HUES64 (cell line): ENCODE measurements at regions not wholly inside any gene's neighbourhood (a gene's known extent, or its start where the extent isn't known, plus 50 kb on each side); places are given as distances from the start of the nearest gene placed in this dataset.

Experiments
- H3K27ac ChIP-seq: 2 replicates; pipeline ENCODE4 v1.7.0; 2013; ENCODE audit warnings: low read depth, low read length, inconsistent platforms
- H3K27me3 ChIP-seq: 2 replicates; pipeline ENCODE4 v1.6.1; 2013; ENCODE audit warnings: mild to moderate bottlenecking, low read length; ENCODE audit not compliant: insufficient read depth
- H3K36me3 ChIP-seq: 2 replicates; pipeline ENCODE4 v1.6.1; 2013; ENCODE audit warnings: mild to moderate bottlenecking, low read length; ENCODE audit not compliant: insufficient read depth
- H3K4me1 ChIP-seq: 2 replicates; pipeline ENCODE4 v1.6.1; 2013; ENCODE audit warnings: mild to moderate bottlenecking, low read length, moderate library complexity; ENCODE audit not compliant: insufficient read depth
- H3K4me3 ChIP-seq: 2 replicates; pipeline ENCODE4 v1.5.1; 2013; ENCODE audit warnings: mild to moderate bottlenecking, low read length, moderate library complexity
- H3K9ac ChIP-seq: 2 replicates; pipeline ENCODE4 v1.6.1; 2013; ENCODE audit warnings: mild to moderate bottlenecking, low read depth, low read length
- H3K9me3 ChIP-seq: 2 replicates; pipeline ENCODE4 v1.6.1; 2013; ENCODE audit warnings: low read depth, low read length; ENCODE audit not compliant: insufficient read depth
- WGBS: fragments of 150-250, 120-280 bp; methylation state at CpG from one replicate; pipeline ENCODE4 v1.1.7; 2013; ENCODE audit warnings: missing lambda C conversion rate; 5-methylcytosine and 5-hydroxymethylcytosine counted together

GRCh38 chr3:64354956-64355355 is 129.7 kb upstream of the PRICKLE2 start:
- H3K27ac ChIP-seq: no peak overlapping the region
- 89% methylated on average over 5 of the region's 5 CpGs for WGBS

GRCh38 chr3:64354221-64354620 is 129.0 kb upstream of the PRICKLE2 start:
- Histone ChIP-seq H3K4me3 (no peak overlapping the region), H3K9ac (no peak overlapping the region), H3K4me1 (peaks cover 27% of the 10 kb centered on the region), H3K9me3 (no peaks in the 10 kb centered on the region), H3K27ac (no peak overlapping the region), H3K36me3 (no peaks in the 10 kb centered on the region), H3K27me3 (no peaks in the 10 kb centered on the region)
- 91% methylated on average over 5 of the region's 5 CpGs for WGBS

More at GRCh38 chr3:64354956-64355355, 129.7 kb upstream of the PRICKLE2 start:
- Histone ChIP-seq H3K36me3 (no peaks in the 10 kb centered on the region), H3K4me1 (peaks cover 24% of the 10 kb centered on the region), H3K4me3 (no peak overlapping the region), H3K9ac (no peak overlapping the region), H3K27me3 (no peaks in the 10 kb centered on the region), H3K9me3 (no peaks in the 10 kb centered on the region)

DNA sequence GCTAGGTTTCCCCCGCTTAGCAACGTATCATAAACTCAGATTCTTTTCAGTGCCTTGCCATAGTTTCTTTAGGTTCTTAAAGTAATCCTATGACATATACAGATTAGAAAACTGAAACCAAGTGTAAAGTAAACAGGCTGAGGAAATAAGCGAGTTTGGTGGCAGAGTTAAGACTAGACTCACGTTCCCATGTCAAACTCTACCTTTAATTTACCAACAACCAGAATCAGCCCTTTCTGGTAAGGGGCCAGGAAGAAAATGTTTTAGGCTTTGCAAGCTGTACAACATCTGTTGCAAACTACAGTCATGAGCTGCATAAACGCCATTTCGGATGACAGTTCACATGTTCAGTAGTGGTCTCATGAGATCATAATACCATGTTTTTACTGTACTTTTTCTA is 128.0 kb upstream of the PRICKLE2 start:
- H3K36me3 ChIP-seq: no peaks in the 10 kb centered on the region
- peaks cover 21% of the 10 kb centered on the region; the same call in 1 of the 2 replicates for H3K4me1 ChIP-seq
- H3K4me3 ChIP-seq: no peak overlapping the region
- no peak overlapping the region for H3K27ac ChIP-seq
- no peaks in the 10 kb centered on the region for H3K9me3 ChIP-seq
- no peak overlapping the region for H3K9ac ChIP-seq
- 88% methylated on average over 6 of the region's 6 CpGs for WGBS
- H3K27me3 ChIP-seq: no peaks in the 10 kb centered on the region

DNA sequence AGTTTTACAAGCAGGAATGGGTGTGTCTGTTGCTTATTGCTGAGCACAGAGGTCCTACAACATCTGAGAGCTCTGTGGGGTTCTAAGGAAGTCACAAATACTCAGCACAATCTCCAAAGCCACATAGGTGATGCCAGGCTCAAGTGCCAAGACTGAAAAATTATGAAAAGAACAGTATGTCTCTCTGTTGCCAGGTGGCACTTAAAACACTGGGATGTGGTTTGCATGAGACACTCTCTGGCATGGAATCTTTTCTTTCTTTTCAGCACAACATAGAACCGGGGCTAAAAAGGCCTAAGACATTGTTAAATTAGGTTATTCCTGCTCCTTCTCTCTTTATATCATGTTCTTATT is 127.3 kb upstream of the PRICKLE2 start:
- H3K27me3 ChIP-seq: no peaks in the 10 kb centered on the region
- 88% methylated on average over 1 of the region's 1 CpG for WGBS
- H3K9me3 ChIP-seq: no peaks in the 10 kb centered on the region
- no peak overlapping the region for H3K4me3 ChIP-seq
- H3K4me1 ChIP-seq: peaks cover 21% of the 10 kb centered on the region; the same call in 1 of the 2 replicates
- H3K9ac ChIP-seq: no peak overlapping the region
- H3K36me3 ChIP-seq: no peaks in the 10 kb centered on the region
- H3K27ac ChIP-seq: no peak overlapping the region

GRCh38 chr3:64351713-64352638 is 126.7 kb upstream of the PRICKLE2 start:
- Histone ChIP-seq H3K36me3 (no peaks in the 10 kb centered on the region), H3K27me3 (no peaks in the 10 kb centered on the region), H3K9me3 (no peaks in the 10 kb centered on the region), H3K4me1 (peaks cover 22% of the 10 kb centered on the region; the same call in 1 of the 2 replicates), H3K9ac (no peak overlapping the region), H3K4me3 (no peak overlapping the region), H3K27ac (no peak overlapping the region)
- 89% methylated on average over 7 of the region's 7 CpGs for WGBS

GRCh38 chr3:64349551-64349950 is 124.3 kb upstream of the PRICKLE2 start:
- no peak overlapping the region for H3K9ac ChIP-seq
- H3K4me3 ChIP-seq: no peak overlapping the region
- no peaks in the 10 kb centered on the region for H3K36me3 ChIP-seq
- H3K4me1 ChIP-seq: peaks cover 28% of the 10 kb centered on the region
- no peaks in the 10 kb centered on the region for H3K9me3 ChIP-seq
- H3K27me3 ChIP-seq: no peaks in the 10 kb centered on the region
- 91% methylated on average over 3 of the region's 6 CpGs for WGBS
- H3K27ac ChIP-seq: no peak overlapping the region

DNA sequence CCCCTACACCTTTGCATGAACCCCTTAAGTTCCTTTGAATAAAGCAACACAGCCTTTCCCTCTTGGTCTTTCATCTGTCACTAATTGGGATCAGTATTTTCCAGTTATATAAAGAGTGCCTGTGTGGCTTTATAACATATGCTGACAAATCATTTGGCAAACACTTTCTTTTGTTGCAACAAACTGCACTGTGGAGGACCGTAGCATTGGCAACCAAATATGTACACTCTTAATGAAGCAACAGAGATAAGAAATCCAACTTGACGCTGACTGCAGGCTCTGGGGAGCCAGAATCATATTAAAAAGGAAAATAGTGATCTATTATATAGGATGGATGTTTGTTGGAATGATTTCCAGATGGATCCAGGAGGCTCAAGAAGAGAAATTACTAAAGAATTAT is 120.1 kb upstream of the PRICKLE2 start:
- Histone ChIP-seq H3K27me3 (no peaks in the 10 kb centered on the region), H3K9ac (no peak overlapping the region; the same call in 1 of the 2 replicates), H3K4me3 (no peak overlapping the region), H3K36me3 (no peaks in the 10 kb centered on the region), H3K4me1 (peaks cover 62% of the 10 kb centered on the region), H3K27ac (peak overlapping the region; percentile 87), H3K9me3 (no peaks in the 10 kb centered on the region)
- 87% methylated on average over 2 of the region's 2 CpGs for WGBS

GRCh38 chr3:64344721-64345207 is 119.5 kb upstream of the PRICKLE2 start:
- no peak overlapping the region for H3K4me3 ChIP-seq
- H3K9ac ChIP-seq: peak overlapping the region; percentile 49; the same call in 1 of the 2 replicates
- H3K27ac ChIP-seq: peak overlapping the region; percentile 87
- H3K4me1 ChIP-seq: peaks cover 65% of the 10 kb centered on the region
- H3K27me3 ChIP-seq: no peaks in the 10 kb centered on the region
- no peaks in the 10 kb centered on the region for H3K9me3 ChIP-seq
- WGBS: 33% methylated on average over 4 of the region's 4 CpGs
- H3K36me3 ChIP-seq: no peaks in the 10 kb centered on the region

DNA sequence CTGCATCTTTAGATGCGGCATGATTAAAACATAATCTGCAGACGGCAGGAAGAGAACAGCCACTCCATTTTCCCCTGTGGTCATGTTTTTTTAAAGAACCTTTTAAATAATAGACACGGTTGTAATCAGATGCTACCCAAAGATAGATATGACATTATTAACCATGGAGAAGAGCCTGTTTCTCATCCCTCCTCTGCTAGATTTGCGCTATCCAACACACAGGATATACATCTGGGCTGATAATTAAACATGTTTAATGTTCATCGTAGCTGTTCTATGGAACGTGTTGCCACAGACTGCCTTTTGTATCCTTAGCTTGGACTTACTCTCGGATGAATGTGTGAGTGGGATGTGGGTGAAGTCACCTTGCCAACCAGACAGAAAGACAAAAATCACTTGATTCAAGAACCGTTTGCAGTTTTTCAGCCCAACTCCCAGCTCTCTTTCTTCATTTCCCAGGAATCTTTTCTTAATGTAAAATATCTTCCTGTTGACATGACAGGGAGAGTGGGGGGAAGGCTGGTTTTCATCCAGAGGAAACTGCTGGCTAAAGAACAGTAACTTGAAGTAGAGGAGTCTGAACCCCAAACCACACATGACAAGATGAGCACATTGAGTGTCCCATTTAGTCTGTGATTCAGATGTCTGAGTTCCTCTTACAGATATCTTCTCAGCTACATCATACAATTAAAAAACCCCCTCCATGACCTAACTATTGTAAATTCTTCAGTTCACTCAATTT is 118.6 kb upstream of the PRICKLE2 start:
- WGBS: 94% methylated on average over 7 of the region's 8 CpGs
- Histone ChIP-seq H3K9me3 (no peaks in the 10 kb centered on the region), H3K4me1 (peaks cover 62% of the 10 kb centered on the region), H3K9ac (peak overlapping the region; percentile 49; the same call in 1 of the 2 replicates), H3K4me3 (no peak overlapping the region), H3K36me3 (no peaks in the 10 kb centered on the region), H3K27me3 (no peaks in the 10 kb centered on the region), H3K27ac (peak overlapping the region; percentile 87)

GRCh38 chr3:64342940-64343688 is 117.8 kb upstream of the PRICKLE2 start:
- Histone ChIP-seq H3K9ac (peak overlapping the region; percentile 49; the same call in 1 of the 2 replicates), H3K4me1 (peaks cover 62% of the 10 kb centered on the region), H3K4me3 (no peak overlapping the region), H3K36me3 (no peaks in the 10 kb centered on the region), H3K27ac (peak overlapping the region; percentile 87), H3K27me3 (no peaks in the 10 kb centered on the region), H3K9me3 (no peaks in the 10 kb centered on the region)
- 74% methylated on average over 6 of the region's 6 CpGs for WGBS
